ENCODE measurements at regions not wholly inside any gene's neighbourhood (a gene's known extent, or its start where the extent isn't known, plus 50 kb on each side); places are given as distances from the start of the nearest gene placed in this dataset.

DNA sequence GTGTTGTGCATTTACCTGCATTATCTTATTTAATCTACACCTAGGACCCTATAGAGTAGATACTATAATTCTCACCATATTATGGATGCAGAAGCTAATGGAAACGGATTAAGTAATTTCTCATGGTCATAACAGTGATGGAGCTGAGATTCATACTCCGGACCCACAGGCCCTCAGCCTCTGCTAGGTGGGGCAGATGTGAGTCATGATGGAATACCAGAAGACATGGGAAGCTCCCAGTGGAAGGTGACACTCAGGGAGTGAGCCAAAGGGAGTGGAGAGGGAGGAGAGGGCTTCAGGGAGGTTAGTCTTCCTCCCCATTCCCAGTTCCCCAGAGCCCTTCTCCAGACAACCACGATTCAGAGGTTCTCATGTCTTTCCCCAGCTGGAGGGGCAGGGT is 65.2 kb upstream of the GPR6 start:
- no peak for TF ChIP-seq EZH2 (IDR thresholded peaks at IDR 0.05; ENCODE audit: low read depth, unreplicated experiment)
- TF ChIP-seq POLR2AphosphoS5 (IDR thresholded peaks at IDR 0.05; ENCODE audit: low read depth), result no peak
- no peak for TF ChIP-seq EZH2phosphoT487 (IDR thresholded peaks at IDR 0.05; ENCODE audit: unreplicated experiment)
- TF ChIP-seq, protein P1, sequence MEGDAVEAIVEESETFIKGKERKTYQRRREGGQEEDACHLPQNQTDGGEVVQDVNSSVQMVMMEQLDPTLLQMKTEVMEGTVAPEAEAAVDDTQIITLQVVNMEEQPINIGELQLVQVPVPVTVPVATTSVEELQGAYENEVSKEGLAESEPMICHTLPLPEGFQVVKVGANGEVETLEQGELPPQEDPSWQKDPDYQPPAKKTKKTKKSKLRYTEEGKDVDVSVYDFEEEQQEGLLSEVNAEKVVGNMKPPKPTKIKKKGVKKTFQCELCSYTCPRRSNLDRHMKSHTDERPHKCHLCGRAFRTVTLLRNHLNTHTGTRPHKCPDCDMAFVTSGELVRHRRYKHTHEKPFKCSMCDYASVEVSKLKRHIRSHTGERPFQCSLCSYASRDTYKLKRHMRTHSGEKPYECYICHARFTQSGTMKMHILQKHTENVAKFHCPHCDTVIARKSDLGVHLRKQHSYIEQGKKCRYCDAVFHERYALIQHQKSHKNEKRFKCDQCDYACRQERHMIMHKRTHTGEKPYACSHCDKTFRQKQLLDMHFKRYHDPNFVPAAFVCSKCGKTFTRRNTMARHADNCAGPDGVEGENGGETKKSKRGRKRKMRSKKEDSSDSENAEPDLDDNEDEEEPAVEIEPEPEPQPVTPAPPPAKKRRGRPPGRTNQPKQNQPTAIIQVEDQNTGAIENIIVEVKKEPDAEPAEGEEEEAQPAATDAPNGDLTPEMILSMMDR (conservative IDR thresholded peaks at IDR 0.05; ENCODE audit: low read depth in 2 of 2), result no peak
- TF ChIP-seq NANOG (IDR thresholded peaks at IDR 0.05; ENCODE audit: borderline replicate concordance), result no peak

Measured in GM23338 (cell line).